B cell (primary cell): ENCODE measurements at regions not wholly inside any gene's neighbourhood (a gene's known extent, or its start where the extent isn't known, plus 50 kb on each side); places are given as distances from the start of the nearest gene placed in this dataset.

ENCODE experiments used
- CTCF ChIP-seq: fragments of 200-600 bp; IDR thresholded peaks from one replicate; pipeline ENCODE4 v1.8.0; 2022; ENCODE audit warnings: antibody characterized with exemption, mild to moderate bottlenecking
- EZH2 ChIP-seq: IDR thresholded peaks from 2 replicates; pipeline ENCODE4 v1.6.1; 2012; ENCODE audit warnings: borderline replicate concordance, low read depth, mild to moderate bottlenecking, moderate library complexity, low read length; ENCODE audit not compliant: insufficient read depth, poor library complexity, severe bottlenecking

- no peak for TF ChIP-seq CTCF
- no peak for TF ChIP-seq EZH2
Measured at GRCh38 chr2:53366543-53366942, 401.1 kb upstream of the CHAC2 start.
